GM12878 (cell line): ENCODE measurements at regions not wholly inside any gene's neighbourhood (a gene's known extent, or its start where the extent isn't known, plus 50 kb on each side); places are given as distances from the start of the nearest gene placed in this dataset.

Experiments used
- ATAC-seq: fragments of 200-7000 bp; cut with Tn5 transposase; 3 replicates; pipeline ENCODE4 v1.9.1; 2020; ENCODE audit warnings: mild to moderate bottlenecking, moderate library complexity
- BruUV-seq: library from RNA; stranded (reverse); fragments of 400-500 nt; replicated peaks from 2 replicates; lab custom pipeline; 2021; lab: Mats Ljungman, UMichigan
- CTCF ChIA-PET: fragments of 300-600 bp; sonication (Branson Sonifier 250); formaldehyde crosslinking; extraction: SDS; loops from one replicate; lab custom pipeline; 2021; ENCODE audit warnings: inconsistent platforms; lab: Yijun Ruan, JAX
- POLR2A ChIA-PET: fragments of 350-600 bp; formaldehyde crosslinking; extraction: SDS; loops from one replicate; lab custom pipeline; 2021; ENCODE audit warnings: inconsistent platforms; lab: Charles Lee
- RAD21 ChIA-PET: fragments of 300-600 bp; sonication (Branson Sonifier 250); formaldehyde crosslinking; loops from one replicate; lab custom pipeline; 2023; ENCODE audit warnings: antibody characterized with exemption; ENCODE audit not compliant: unreplicated experiment; lab: Charles Lee
- SMC1A ChIA-PET: fragments of 300-600 bp; sonication (Branson Sonifier 250); formaldehyde crosslinking; loops from one replicate; lab custom pipeline; 2023; ENCODE audit not compliant: unreplicated experiment, uncharacterized antibody; lab: Charles Lee
- DNase-seq: peaks from one replicate; pipeline ENCODE4 v3.0.0-alpha.2; 2011; ENCODE audit warnings: low read depth, low spot score
- FAIRE-seq: peaks from 3 replicates; lab custom pipeline; 2011; peaks lifted over from hg19 to GRCh38; lab: Jason Lieb, UNC
- H2AFZ ChIP-seq: 2 replicates; pipeline ENCODE4 v1.6.0; 2011; ENCODE audit warnings: low read depth, low read length, control low read depth; ENCODE audit not compliant: control insufficient read depth
- H3K27ac ChIP-seq: 2 replicates; pipeline ENCODE4 v1.5.1; 2011; ENCODE audit warnings: control low read depth; ENCODE audit not compliant: control insufficient read depth, insufficient read depth
- H3K27me3 ChIP-seq, 2 experiments: replicated peaks in 1 of 2; 2 replicates each; pipeline versions ENCODE4 v1.6.0 to v1.6.1; 2011; ENCODE audit warnings: low read length in 1 of 2; ENCODE audit not compliant: control insufficient read depth in 2 of 2, insufficient read depth in 2 of 2
- H3K36me3 ChIP-seq, 2 experiments: 2 replicates each; pipeline ENCODE4 v1.5.1; 2011; ENCODE audit warnings: low read length in 1 of 2; ENCODE audit not compliant: control insufficient read depth in 2 of 2, insufficient read depth in 2 of 2
- H3K4me1 ChIP-seq: 2 replicates; pipeline ENCODE4 v1.6.1; 2011; ENCODE audit warnings: mild to moderate bottlenecking, low read length, moderate library complexity, mixed read lengths; ENCODE audit not compliant: control insufficient read depth, insufficient read depth
- H3K4me2 ChIP-seq: 2 replicates; pipeline ENCODE4 v1.6.0; 2011; ENCODE audit warnings: control low read depth; ENCODE audit not compliant: control insufficient read depth, insufficient read depth
- H3K4me3 ChIP-seq: fragments of 200-600 bp; sonication (generic); 2 replicates; pipeline ENCODE4 v1.5.1; 2016
- H3K79me2 ChIP-seq: 2 replicates; pipeline ENCODE4 v1.6.0; 2011; ENCODE audit warnings: low read length; ENCODE audit not compliant: control insufficient read depth, insufficient read depth
- H3K9ac ChIP-seq: 2 replicates; pipeline ENCODE4 v1.8.0; 2011; ENCODE audit warnings: low read length, control low read depth, mixed read lengths; ENCODE audit not compliant: control insufficient read depth, insufficient read depth
- H3K9me3 ChIP-seq: replicated peaks from 3 replicates; pipeline ENCODE4 v1.5.1; 2011; ENCODE audit warnings: mild to moderate bottlenecking, low read length; ENCODE audit not compliant: control insufficient read depth, insufficient read depth
- H4K20me1 ChIP-seq: 2 replicates; pipeline ENCODE4 v1.6.0; 2011; ENCODE audit not compliant: control insufficient read depth, insufficient read depth
- BMI1 ChIP-seq: fragments of 450-650 bp; IDR thresholded peaks from 2 replicates; pipeline ENCODE4 v1.6.1; 2016; ENCODE audit warnings: mild to moderate bottlenecking, moderate library complexity, borderline replicate concordance
- CHD1 ChIP-seq: IDR thresholded peaks from 2 replicates; pipeline ENCODE4 v1.6.1; 2012; ENCODE audit warnings: low read depth, low read length, improper control_type of control experiment
- FOS ChIP-seq: IDR thresholded peaks from 3 replicates; pipeline ENCODE4 v1.6.1; 2011; ENCODE audit warnings: borderline replicate concordance; ENCODE audit not compliant: insufficient read length; ENCODE audit errors: extremely low read depth
- HDAC2 ChIP-seq: fragments of 200-600 bp; sonication (generic); IDR thresholded peaks from 2 replicates; pipeline ENCODE4 v1.6.1; 2017
- NR2C2 ChIP-seq: IDR thresholded peaks from 2 replicates; pipeline ENCODE4 v1.6.1; 2011; ENCODE audit warnings: borderline replicate concordance, low read depth; ENCODE audit not compliant: control insufficient read depth, insufficient read length
- NRF1 ChIP-seq: conservative IDR thresholded peaks from 2 replicates; pipeline ENCODE4 v1.6.1; 2011; ENCODE audit warnings: mild to moderate bottlenecking, low read depth, low read length, improper control_type of control experiment
- STAT1 ChIP-seq: fragments of 450-650 bp; conservative IDR thresholded peaks from 2 replicates; pipeline ENCODE4 v1.6.1; 2014; ENCODE audit warnings: antibody characterized with exemption, mild to moderate bottlenecking
- in situ Hi-C: fragments of 300-500 bp; cut with MboI; formaldehyde crosslinking; loops from 9 replicates; pipeline ENCODE4 v1.14.3; 2018; ENCODE audit warnings: mixed read lengths
- intact Hi-C: fragments of 100-400 bp; cut with micrococcal nuclease; formaldehyde crosslinking; loops from one replicate; pipeline ENCODE4 v1.14.2; 2022; ENCODE audit not compliant: unreplicated experiment
- TF ChIP-seq, protein P1 (sequence below): fragments of 450-650 bp; IDR thresholded peaks from 2 replicates; pipeline ENCODE4 v1.6.1; 2014; ENCODE audit warnings: mild to moderate bottlenecking
- TF ChIP-seq, protein P2 (sequence below): IDR thresholded peaks from 2 replicates; pipeline ENCODE4 v1.6.1; 2012; ENCODE audit warnings: mild to moderate bottlenecking, low read depth, low read length
- TF ChIP-seq, protein P3 (sequence below): fragments of 450-650 bp; IDR thresholded peaks from 2 replicates; pipeline ENCODE4 v1.6.1; 2017; ENCODE audit warnings: borderline replicate concordance

DNA sequence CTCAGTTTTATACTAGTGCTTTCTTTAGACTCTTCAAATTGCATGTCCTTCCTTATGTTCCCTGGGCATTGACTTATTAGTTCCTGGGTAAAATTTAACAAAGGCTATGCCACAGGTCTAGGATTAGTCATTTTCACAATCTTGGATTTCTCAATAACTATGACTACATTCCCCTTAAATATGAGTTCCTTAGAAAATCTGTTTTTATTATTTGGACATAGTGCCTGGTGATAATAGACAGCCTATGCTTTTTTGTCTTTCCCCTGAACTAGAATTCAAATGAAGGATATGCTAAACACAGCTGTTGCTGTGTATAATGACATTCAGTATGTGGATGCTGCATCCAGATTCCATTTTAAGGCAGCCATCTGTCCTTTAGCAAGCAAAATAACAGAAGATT lies 1252.8 kb upstream of the GJE1 start:
- in situ Hi-C loops: no loop called here

More for the DNA sequence above, 1252.8 kb upstream of the GJE1 start:
- Histone ChIP-seq H3K27ac (no peak overlapping the region), H3K9ac (no peak overlapping the region), H3K4me2 (no peak overlapping the region), H3K36me3 (no peaks in the 10 kb centered on the region), H3K4me1 (no peaks in the 10 kb centered on the region), H3K9me3 (no peaks in the 10 kb centered on the region), H3K27me3 (no peaks in the 10 kb centered on the region), H4K20me1 (no peaks in the 10 kb centered on the region), H3K4me3 (no peak overlapping the region), H2AFZ (no peak overlapping the region), H3K79me2 (no peaks in the 10 kb centered on the region)
- POLR2A ChIA-PET: no interaction called here
- SMC1A ChIA-PET: interaction anchor here (1.2 to 1.4 kb wide), 3 partner anchors 12 to 608 kb away, joined by 3 to 5 read pairs (median 3); no protein-coding TSS in a partner anchor
- FAIRE-seq (no peak), DNase-seq (no peak), ATAC-seq (no peak)
- RAD21 ChIA-PET: no interaction called here
- CTCF ChIA-PET: no interaction called here
- no peak for TF ChIP-seq NRF1
- no peak for TF ChIP-seq HDAC2
- TF ChIP-seq NR2C2: no peak
- TF ChIP-seq FOS: no peak
- TF ChIP-seq, protein P1, sequence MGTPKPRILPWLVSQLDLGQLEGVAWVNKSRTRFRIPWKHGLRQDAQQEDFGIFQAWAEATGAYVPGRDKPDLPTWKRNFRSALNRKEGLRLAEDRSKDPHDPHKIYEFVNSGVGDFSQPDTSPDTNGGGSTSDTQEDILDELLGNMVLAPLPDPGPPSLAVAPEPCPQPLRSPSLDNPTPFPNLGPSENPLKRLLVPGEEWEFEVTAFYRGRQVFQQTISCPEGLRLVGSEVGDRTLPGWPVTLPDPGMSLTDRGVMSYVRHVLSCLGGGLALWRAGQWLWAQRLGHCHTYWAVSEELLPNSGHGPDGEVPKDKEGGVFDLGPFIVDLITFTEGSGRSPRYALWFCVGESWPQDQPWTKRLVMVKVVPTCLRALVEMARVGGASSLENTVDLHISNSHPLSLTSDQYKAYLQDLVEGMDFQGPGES: no peak
- TF ChIP-seq CHD1: no peak
- TF ChIP-seq, protein P2, sequence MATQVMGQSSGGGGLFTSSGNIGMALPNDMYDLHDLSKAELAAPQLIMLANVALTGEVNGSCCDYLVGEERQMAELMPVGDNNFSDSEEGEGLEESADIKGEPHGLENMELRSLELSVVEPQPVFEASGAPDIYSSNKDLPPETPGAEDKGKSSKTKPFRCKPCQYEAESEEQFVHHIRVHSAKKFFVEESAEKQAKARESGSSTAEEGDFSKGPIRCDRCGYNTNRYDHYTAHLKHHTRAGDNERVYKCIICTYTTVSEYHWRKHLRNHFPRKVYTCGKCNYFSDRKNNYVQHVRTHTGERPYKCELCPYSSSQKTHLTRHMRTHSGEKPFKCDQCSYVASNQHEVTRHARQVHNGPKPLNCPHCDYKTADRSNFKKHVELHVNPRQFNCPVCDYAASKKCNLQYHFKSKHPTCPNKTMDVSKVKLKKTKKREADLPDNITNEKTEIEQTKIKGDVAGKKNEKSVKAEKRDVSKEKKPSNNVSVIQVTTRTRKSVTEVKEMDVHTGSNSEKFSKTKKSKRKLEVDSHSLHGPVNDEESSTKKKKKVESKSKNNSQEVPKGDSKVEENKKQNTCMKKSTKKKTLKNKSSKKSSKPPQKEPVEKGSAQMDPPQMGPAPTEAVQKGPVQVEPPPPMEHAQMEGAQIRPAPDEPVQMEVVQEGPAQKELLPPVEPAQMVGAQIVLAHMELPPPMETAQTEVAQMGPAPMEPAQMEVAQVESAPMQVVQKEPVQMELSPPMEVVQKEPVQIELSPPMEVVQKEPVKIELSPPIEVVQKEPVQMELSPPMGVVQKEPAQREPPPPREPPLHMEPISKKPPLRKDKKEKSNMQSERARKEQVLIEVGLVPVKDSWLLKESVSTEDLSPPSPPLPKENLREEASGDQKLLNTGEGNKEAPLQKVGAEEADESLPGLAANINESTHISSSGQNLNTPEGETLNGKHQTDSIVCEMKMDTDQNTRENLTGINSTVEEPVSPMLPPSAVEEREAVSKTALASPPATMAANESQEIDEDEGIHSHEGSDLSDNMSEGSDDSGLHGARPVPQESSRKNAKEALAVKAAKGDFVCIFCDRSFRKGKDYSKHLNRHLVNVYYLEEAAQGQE: no peak
- TF ChIP-seq STAT1: no peak
- TF ChIP-seq, protein P3, sequence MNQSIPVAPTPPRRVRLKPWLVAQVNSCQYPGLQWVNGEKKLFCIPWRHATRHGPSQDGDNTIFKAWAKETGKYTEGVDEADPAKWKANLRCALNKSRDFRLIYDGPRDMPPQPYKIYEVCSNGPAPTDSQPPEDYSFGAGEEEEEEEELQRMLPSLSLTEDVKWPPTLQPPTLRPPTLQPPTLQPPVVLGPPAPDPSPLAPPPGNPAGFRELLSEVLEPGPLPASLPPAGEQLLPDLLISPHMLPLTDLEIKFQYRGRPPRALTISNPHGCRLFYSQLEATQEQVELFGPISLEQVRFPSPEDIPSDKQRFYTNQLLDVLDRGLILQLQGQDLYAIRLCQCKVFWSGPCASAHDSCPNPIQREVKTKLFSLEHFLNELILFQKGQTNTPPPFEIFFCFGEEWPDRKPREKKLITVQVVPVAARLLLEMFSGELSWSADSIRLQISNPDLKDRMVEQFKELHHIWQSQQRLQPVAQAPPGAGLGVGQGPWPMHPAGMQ: no peak
- no peak for TF ChIP-seq BMI1
- BruUV-seq: no TSS peak
- intact Hi-C loops: no loop called here
